NCI-H524 (cell line): ENCODE measurements at regions not wholly inside any gene's neighbourhood (a gene's known extent, or its start where the extent isn't known, plus 50 kb on each side); places are given as distances from the start of the nearest gene placed in this dataset.

Experiments
- DNase-seq, 2 experiments: peaks; one replicate each; lab custom pipeline; 2025; lab: John Stamatoyannopoulos, UW

DNA sequence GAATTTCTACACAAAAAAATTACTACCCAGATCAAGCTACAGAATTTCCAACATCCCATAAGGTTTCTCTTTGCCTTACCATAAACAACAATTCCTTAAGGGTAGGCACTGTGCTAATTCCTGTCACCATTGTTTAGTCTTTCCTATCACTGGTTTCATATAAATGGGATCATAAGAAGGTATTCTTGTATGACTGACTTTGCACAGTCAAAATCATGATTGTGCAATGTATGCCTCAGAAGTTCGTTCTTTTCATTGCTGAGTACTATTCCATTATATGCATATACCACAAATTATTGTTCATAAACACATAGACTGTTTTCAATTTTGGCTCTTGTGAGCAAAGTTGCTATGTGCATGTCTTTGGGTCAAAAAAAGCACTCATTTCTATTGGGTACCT, 611.6 kb upstream of the CADM1 start:
- DNase-seq: no peak

DNA sequence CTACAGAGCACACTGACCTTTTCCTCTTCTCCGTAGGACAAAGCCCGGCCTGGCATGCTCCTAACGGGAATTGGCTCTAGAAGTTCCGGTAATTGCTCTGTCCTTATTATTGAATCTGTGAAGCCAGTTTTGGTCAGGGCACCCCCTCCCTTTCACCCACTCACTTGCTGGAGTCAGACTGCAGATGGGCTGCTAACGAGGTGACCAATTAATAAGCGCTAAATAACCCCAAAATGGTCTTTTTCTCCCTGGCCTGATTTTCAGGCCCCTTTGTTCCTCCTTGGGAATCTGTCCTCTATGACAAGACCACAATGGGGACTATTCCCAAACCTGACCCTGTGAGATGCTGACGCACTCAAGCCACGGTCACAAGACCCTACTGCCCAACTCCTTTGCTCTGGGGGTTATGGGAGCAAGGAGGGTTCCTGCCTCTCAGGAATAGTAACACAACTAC, 610.0 kb upstream of the CADM1 start:
- no peak for DNase-seq

DNA sequence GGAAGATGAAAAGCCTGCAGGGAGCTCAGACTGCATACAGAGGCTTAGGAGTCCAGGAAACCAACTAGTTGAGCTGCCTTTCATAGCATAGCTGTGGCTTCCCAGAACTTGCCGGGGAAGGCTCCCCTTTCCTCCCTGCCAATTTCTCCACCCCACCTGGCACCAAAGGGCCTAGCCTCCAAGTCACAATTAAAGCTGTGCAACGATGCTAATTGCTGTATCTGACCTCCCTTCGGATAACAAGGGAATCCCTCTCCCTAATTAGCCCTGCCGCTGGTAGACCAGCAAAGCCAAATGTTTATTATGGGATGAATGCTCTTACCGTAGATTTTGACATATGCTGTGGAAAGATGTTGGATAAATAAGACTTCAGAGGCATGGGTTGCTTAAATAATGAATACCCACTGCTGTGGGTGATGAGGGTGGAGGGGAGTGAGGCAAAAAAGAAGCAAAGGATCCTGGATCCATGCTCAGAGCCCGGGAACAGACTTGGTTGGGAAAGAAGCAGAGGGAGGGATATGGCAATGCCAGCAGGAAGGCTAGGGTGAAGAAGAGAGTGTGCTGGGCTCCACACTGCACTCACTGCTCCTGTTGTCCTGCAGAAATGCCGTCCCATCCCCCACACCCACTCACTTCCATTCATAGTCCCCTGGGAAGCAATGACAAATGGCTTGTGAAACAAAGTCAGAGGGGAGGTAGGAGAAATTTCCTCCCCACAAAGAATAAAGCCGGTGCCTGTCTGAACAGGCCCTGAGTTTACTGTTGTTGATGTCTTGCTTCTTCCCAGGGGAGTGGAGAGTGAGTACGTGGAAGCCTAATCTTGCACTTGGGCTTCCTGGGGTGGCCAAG, 608.1 kb upstream of the CADM1 start:
- no peak for DNase-seq

DNA sequence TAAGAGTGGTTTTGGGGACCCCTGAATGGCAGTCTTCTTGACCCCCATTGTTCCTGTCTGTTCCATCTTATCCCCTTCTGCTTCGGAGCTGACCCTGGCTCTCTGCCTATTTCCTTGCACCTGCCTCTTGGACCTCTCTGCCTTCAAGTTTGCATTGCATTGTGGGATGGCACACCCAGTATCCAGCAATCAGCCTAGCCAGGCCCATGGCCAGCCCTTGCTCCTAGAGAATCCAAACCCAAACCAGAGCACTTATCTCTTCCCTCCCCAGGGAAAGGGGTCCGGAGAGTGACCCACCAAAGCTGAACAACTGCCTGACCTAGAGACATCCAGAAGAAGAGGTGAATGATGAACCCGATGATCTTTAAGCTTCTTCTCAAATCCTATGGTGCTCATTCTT, 607.3 kb upstream of the CADM1 start:
- no peak for DNase-seq

DNA sequence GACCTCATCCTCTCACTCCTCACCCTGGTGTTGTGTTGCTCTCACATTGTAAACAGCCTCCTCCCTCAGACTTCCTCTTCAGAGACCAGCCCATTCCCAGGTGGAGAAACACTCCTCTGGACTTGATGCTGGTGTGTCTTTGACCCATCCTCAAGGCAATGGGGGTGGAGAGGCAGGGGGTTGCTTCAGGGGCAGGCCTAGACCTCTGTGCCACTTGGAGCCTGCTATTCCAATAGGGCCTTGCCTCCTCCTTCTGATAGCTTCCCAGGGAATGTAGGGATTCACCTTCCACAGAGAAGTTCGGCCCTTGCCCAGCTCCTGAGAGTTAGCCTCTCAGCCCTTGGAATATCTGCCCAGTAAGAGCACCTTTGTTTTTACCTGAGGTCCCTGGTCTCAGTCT, 606.6 kb upstream of the CADM1 start:
- DNase-seq: no peak

DNA sequence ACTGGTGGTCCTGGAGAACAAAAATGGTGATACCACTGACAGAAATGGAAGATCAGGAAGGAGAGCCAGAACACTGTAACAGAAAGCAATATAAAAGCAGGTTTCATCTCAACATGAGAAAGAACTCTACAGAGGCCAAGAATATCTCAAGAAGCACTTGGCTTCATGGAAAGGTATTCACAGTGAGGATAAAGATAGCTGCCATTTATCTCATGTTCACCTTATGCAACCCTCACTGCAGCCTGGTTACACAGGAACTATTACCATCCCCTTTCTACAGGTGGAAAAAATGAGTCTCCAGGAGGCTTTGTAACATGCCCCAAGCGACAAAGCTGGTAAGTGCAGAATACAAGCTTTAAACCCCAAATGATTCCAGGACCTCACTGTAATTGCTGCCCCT, 606.1 kb upstream of the CADM1 start:
- no peak for DNase-seq

DNA sequence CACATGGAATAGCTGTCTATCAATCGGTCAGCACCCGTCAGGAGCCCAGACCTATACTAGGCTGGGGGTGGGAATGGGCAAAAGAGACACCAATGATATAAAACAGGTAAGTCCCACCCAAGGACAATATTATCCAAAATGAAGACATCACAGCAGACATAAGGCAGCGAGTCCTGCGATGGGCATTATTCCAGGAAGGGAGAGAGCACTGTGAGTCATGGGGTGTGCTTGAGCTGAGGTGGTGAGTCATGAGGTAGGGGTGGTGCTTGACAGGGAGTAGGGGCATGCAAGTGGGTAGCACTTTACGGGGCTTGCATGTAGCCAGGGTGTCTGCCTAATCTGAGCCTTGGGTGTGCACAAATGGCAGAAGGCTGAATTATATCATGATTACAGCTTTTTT, 605.0 kb upstream of the CADM1 start:
- no peak for DNase-seq

DNA sequence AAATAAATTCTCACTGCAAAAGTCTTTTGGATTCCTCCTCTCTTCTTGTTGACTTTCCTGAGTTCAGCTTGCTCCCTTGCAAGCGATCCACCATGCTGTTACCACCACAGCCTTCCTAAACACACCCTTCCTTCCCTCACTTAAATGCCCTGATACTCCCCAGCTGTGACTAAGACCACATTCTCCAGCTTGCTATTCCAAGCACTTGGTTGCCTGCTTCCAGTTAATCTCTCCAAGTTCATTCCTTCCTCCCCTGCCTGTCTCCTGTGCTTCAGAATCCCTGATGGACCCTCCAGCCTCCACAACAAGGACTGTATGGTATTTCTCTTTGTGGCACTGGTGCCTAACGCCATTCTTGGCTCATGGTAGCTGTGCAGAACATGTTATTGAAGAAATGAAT, 603.9 kb upstream of the CADM1 start:
- DNase-seq: no peak

DNA sequence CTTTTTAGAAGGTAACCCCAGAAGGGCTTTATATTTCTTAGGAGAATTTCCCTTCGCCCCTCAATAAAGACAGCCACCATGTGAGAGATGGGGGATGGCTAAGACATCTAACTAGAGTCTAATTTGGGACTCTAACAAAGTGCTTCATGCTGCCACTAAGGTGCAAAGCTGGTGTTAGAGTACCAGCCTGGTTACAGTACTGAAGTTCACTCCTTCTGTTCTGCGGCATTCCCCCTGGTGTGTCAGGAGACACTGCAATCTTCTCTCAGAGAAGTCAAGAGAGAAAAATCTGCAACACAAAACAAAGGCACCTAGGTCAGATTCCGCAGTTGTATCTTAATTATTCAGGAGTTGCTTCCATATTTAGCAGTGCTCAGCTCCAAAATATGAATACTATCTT, 603.0 kb upstream of the CADM1 start:
- no peak for DNase-seq

DNA sequence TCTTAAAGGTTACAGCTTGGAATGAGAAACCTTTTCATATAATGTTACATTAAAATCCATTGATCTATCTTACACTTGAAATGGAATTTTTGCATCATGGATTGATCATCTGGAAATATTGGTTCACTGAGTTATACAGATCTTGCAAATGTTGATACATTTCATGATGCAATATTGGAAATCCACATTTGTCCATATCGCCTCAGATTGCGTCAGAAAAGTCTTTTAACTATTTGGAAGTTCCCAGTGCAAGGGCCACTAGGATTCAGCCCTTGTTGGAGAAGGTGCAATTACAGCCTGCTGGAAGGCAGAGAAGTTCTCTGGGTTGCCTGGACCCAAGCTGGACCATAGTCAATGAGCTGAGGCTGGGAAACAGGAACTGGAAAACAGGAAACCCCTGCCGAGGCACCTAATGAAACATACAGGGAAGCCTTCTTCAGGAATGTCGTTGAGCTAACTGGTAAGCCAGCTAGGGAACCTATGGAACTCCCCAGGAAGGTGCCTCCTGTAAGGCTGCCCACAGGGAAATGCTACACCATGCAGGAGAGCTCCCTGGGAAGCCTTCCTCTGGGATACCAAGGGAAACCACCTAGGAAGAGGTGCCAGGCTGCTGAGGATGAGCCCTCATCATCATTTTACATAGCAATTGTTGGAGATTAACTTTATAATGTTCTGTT, 600.4 kb upstream of the CADM1 start:
- no peak for DNase-seq

DNA sequence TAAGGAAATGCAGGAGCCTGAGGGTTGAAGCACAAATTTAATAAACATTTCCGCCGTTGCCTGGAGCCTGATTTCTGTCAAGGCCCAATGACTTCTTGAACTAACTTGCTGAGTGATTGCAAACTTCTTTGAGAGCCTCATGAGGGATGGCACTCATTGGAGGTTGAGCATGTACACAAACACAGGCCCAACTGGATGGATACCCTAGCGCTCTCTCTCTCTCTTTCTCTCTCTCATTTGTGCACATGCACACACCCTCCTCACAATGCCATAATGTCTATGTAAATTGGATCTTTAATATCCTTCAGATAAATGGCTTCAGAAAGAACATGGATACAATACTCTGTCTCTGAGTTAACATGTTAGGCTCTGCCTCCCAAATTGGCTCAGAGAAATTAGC, 597.7 kb upstream of the CADM1 start:
- no peak for DNase-seq

DNA sequence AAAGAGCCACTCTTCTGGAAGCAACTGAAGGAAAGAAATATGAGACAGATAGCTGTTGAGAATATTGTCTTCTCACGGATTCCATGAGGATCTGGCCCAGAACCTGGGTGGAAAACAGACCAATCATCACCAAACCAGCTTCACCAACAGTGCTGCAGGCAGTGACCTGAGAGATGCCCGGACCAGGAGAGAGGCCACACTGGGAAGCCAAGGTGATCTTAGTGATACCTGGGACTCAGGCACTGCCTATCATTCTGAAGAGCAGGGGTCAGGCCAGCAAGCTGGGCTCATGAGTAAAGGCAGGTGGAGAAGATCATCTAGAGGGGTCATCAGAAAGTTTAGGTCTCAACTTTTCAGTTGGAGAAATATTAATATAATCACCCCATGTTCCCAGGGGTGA, 595.8 kb upstream of the CADM1 start:
- DNase-seq: no peak

DNA sequence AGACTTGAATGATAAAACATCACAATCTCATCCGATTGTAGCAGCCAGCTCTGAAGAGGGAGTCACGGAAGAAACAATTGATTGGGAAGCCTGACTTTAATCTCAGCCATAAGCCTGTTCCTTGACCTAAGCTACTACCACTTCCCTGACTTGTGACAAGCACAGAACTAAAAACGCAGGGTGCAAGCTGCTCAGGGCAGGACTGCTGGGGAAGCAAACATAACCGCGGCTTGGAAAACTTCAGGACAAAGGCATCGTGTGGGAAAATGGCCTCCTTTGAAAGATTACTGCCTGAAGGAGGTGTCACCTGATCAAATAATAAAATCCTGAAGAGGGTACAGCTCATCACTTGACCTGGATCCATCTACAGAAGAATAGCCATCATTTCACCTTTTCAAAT, 595.3 kb upstream of the CADM1 start:
- DNase-seq: no peak

DNA sequence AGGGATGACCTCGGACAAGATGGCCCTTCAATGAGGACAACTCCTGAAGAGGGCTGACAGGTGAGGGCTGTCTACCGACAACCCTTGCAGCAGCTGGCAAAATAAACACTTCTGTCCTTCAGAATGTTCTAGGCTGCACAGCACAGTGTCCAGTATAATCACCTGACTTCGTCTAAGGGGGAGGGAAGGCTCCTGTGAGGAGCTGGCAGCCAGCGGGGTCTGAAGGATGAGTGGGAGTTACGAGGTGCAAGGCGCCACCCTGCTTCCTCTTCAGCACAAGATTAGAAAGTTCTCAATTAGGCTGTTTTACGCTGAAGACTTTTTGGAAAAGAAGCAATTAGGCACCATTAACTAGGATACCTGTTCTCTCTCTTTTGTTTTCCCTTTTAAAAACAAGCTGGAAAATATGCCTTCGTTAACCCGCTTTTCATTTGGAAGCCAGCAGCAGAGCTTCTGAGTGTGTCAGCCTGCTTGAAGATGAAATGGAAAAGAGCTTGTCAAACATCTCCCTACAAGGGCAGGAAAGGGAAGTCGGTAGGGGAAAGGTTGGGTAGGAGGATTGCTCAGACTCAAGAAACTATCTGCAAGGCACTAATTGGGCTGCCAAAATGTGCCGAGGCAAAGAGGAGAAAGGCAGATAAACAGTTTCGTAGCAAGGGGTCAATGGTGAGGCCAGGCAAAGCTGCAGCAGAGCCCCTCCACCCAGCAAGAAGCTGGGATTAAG, 592.2 kb upstream of the CADM1 start:
- DNase-seq: no peak

DNA sequence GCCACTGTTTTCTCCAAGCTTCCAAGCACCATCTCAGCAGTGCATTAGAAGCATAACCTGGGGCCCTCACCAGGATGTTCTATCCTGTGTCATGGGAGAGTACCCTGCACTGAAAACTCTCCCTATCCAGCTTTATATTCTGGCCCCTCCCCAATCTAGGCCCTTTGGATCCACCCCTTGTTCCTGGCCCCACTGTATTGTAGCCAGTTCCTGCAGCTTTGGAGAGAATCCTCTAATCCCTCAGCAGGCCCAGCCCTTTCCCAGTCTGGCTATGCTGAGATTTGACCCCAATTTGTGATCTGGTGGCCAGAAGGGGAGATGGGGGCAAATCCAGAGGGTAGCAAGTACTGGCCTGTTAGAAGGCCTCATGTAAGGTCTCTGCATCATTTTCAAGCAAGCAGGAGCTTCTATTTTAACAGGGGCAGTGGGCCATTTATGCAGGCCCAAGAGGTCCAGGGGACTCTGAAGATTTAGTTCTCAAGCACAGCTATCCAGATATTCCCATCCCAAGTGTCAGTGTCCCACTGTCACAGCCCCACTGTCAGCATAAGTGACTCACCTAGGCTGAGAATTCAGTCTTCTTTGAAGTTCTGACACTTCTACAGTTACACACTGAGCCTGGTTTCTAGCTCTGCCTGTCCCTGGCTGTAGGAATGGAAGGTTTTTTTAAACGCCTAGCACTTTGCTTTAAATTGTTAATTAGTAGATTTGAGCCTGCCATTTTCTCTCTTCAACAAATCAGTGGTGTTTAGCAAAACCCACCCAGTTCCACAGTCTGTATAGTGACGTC, 589.5 kb upstream of the CADM1 start:
- no peak for DNase-seq

DNA sequence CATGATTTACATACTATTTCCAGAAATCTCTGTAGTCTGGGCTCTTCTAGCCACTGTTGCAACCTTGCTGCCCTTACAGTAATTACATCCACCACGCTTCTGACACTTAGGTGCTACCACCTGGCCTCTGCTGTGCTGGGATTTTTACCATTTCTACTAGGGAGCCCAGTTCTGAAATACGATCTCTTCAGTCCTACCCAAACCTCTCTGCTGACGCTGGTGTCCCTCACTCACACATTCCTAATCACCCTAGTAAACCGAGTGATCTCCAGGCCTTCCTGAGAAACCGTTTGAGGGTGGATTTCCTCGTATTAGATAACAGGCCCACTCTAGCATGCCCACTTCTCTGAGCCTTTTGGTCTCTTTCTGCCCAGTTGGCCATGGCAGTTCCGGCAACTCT, 588.9 kb upstream of the CADM1 start:
- DNase-seq: no peak

DNA sequence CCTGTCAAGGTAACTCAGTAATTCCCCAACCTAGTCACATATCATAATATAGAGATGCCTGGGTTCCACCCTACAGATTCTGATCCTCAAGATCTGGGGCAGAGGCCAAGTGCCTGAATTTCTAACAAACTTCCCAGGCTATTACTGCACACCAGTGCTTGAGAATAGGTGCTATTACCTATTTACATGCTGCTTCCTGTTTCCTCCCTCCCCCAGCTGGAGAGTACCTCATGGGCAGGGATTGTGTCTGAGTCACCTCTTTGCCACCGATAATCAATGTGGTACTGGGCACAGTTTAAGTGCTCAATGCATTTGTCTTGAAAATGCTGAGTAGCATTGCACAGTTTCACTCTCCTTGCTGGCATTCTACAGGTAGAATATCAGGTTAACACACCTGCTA, 582.2 kb upstream of the CADM1 start:
- DNase-seq: no peak

DNA sequence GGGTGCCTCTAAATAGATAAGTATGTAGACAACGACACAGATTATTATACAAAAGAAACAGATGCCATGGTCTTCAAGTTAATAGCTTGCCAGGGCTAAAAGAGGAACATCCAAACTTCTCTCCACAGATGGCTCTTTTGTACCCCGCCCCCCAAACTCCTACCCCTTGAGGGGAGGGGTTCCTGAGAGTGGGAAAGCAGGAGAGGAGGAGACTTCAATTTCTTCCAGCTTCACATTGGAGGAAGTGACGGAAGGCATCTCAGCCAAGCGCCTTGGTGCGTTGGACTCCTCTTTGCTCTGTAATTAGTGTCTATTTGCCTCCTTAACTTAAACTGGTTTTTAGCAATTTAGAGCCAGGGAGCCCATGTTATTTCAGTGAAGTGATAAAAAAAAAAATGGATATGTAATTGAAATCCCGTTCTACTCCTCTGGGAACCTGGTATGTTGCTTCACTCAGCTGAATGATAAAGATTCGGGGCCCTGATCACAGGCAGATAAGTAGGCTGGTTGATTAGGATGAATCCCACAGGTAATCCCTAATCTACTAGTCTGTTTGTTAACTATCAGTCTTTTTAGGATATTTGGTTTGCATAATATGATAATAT, 580.9 kb upstream of the CADM1 start:
- peak in 1 of 2 experiments; percentile 25 for DNase-seq

DNA sequence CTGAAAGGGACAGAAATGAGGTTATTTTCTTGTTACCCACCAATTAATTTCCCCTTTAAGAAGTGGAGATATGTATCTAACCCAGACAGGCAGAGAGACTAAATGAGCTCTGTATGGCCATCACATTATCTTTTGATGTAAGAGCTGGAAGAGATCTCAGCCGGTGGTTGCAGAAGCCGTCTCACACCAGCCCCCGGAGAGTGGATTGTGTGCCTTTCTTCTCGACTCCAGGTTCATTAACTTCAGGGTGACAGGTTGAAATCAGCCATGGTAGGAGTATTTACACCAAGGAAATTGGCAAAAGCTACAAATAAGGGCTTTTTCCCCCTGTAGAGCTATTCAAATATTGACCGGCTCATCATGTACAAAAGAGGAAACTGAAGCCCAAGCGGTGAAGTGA, 580.3 kb upstream of the CADM1 start:
- DNase-seq: no peak

DNA sequence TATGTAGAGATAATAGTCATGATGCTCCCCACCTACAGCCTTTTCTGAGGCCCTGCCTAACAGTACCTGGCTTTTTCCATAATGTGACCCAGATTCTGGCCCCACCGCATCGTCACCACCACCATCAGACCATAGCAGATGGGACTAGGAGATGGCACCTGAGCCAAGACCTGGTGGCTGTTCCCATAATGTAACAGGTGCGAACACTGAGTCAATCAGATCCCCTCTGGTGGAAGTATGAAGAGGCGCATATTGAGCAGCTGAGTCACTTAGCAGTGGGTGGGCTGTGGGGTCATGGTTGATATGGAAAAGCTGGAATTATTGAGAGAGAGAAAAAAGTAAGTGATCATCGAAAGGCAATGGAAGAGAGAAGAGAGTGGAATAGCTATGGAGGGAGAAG, 578.0 kb upstream of the CADM1 start:
- no peak for DNase-seq

DNA sequence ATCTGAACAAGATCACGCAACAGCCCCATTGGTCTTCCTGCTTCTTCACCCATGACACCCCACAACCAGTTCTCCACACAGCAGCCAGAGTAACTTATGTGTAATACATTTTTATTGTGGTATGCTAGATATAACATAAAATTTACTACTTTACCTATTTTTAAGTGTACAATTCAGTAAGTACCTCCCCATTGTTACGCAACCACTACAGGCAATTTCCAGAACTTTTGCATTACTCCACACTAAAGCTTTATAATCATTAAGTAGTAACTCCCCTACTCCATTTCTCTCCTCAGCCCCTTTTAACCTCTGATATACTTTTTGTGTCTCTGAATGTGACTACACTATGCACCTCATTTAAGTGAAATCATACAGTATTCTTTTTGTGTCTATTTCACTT, 575.4 kb upstream of the CADM1 start:
- DNase-seq: no peak

DNA sequence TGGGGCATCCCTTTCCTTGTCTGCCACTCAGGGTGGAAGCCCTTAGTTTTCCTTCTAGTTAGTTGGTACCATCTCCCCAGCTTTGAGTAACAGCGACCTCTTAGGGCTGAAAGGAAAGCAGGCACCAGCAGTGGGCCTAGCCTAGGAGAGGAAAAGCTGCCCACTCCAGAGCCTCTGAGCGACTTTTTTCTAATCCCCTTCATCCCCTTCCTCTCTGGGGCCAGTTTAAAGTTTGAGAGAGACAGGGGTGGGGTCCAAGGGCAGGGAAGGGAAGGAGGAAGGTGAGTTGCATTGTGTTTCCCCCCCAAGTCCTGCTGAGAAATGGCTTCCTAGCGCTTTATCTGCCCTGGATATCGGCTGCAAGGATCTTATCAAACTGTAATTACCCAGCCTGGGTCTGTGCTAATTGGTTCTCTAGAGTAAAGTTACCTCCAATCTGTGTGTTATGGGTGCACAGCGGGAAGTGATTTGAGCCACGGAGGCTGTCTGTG, 573.9 kb upstream of the CADM1 start:
- peak; percentile 36 to 78 for DNase-seq
